Embryonic facial prominence (tissue), 1 donor: ENCODE measurements at regions not wholly inside any gene's neighbourhood (a gene's known extent, or its start where the extent isn't known, plus 50 kb on each side); places are given as distances from the start of the nearest gene placed in this dataset.
"Not testable (repeated sequence)": the region's sequence is repeated elsewhere in the genome, so short reads cannot be mapped to it uniquely, and the experiment has no call there.

ENCODE experiments used
- DNase-seq: peaks from one replicate; pipeline ENCODE4 v3.0.0-alpha.2; 2016; ENCODE audit errors: extremely low spot score

GRCh38 chr10:45197816-45198485, 117.5 kb downstream of the OR13A1 start:
- DNase-seq, result no peak

GRCh38 chr10:45198486-45199204, 116.8 kb downstream of the OR13A1 start:
- DNase-seq, result no peak

GRCh38 chr10:45199205-45199740, 116.1 kb downstream of the OR13A1 start:
- no peak for DNase-seq

- DNase-seq, result no peak
Observed at GRCh38 chr10:45201271-45201670, 114.1 kb downstream of the OR13A1 start.

- no peak for DNase-seq
Observed at GRCh38 chr10:45202242-45202641, 113.2 kb downstream of the OR13A1 start.

GRCh38 chr10:45204954-45205775, 110.2 kb downstream of the OR13A1 start:
- no peak for DNase-seq

GRCh38 chr10:45209888-45210287, 105.5 kb downstream of the OR13A1 start:
- DNase-seq, result no peak

- DNase-seq, result no peak
Observed at GRCh38 chr10:45211576-45211975, 103.8 kb downstream of the OR13A1 start.

GRCh38 chr10:45219416-45219815, 96.0 kb downstream of the OR13A1 start:
- no peak for DNase-seq

- DNase-seq, result no peak
Observed at GRCh38 chr10:45220931-45221330, 94.5 kb downstream of the OR13A1 start.

GRCh38 chr10:45224219-45224841, 91.1 kb downstream of the OR13A1 start:
- DNase-seq, result no peak

- no peak for DNase-seq
Observed at GRCh38 chr10:45227042-45227441, 88.4 kb downstream of the OR13A1 start.

- no peak for DNase-seq
Observed at GRCh38 chr10:45227456-45227855, 88.0 kb downstream of the OR13A1 start.

GRCh38 chr10:45229823-45230222, 85.6 kb downstream of the OR13A1 start:
- no peak for DNase-seq

GRCh38 chr10:45235260-45235769, 80.1 kb downstream of the OR13A1 start:
- DNase-seq, result not testable (repeated sequence)

- DNase-seq, result no peak
Observed at GRCh38 chr10:45235798-45236220, 79.6 kb downstream of the OR13A1 start.

- no peak for DNase-seq
Observed at GRCh38 chr10:45238896-45239295, 76.5 kb downstream of the OR13A1 start.

- DNase-seq, result no peak
Observed at GRCh38 chr10:45239642-45240041, 75.8 kb downstream of the OR13A1 start.

- no peak for DNase-seq
Observed at GRCh38 chr10:45241865-45242520, 73.4 kb downstream of the OR13A1 start.

GRCh38 chr10:45243261-45243660, 72.1 kb downstream of the OR13A1 start:
- no peak for DNase-seq

- DNase-seq, result no peak
Observed at GRCh38 chr10:45246522-45246921, 68.9 kb downstream of the OR13A1 start.
